K562 (cell line): ENCODE measurements at regions not wholly inside any gene's neighbourhood (a gene's known extent, or its start where the extent isn't known, plus 50 kb on each side); places are given as distances from the start of the nearest gene placed in this dataset.

Experiments used
- ATAC-seq: fragments of 200-7000 bp; cut with Tn5 transposase; 3 replicates; pipeline ENCODE4 v1.9.1; 2020; ENCODE audit warnings: moderate library complexity
- BruUV-seq: library from RNA; stranded (reverse); fragments of 400-500 nt; replicated peaks from 2 replicates; lab custom pipeline; 2021; lab: Mats Ljungman, UMichigan
- CTCF ChIA-PET: fragments of 300-600 bp; formaldehyde crosslinking; extraction: SDS; loops from one replicate; lab custom pipeline; 2021; ENCODE audit warnings: low intra/inter-chr PET ratio; lab: Yijun Ruan, JAX
- POLR2A ChIA-PET: fragments of 300-600, 350-650 bp; sonication (Branson Sonifier 250); formaldehyde crosslinking; extraction: SDS; loops from one replicate; lab custom pipeline; 2021; ENCODE audit warnings: antibody characterized with exemption, inconsistent platforms; lab: Yijun Ruan, JAX
- DNase-seq, 4 experiments: peaks; one replicate each; pipeline versions ENCODE4 v3.0.0 to v3.0.0-alpha.2; 2011 to 2018; ENCODE audit warnings: low spot score in 3 of 4, mixed read lengths in 3 of 4; ENCODE audit errors: extremely low read depth in 1 of 4
- FAIRE-seq: peaks from 2 replicates; lab custom pipeline; 2011; peaks lifted over from hg19 to GRCh38; lab: Jason Lieb, UNC
- H2AFZ ChIP-seq: 2 replicates; pipeline ENCODE4 v1.6.0; 2011; ENCODE audit warnings: low read depth, low read length, control low read depth, inconsistent platforms
- H3K27ac ChIP-seq: fragments of 200-600 bp; 3 replicates; pipeline ENCODE4 v1.8.0; 2011; ENCODE audit warnings: low read depth, mild to moderate bottlenecking, control low read depth, inconsistent platforms, low read length, moderate library complexity, mixed read lengths; ENCODE audit errors: extremely low read depth
- H3K27me3 ChIP-seq, 2 experiments: fragments of 300-600 bp in 1 of 2; 2 replicates in 1 of 2; 3 replicates in 1 of 2; pipeline versions ENCODE4 v1.6.0 to v1.8.0; 2011; ENCODE audit warnings: inconsistent platforms in 2 of 2, low read length in 2 of 2, mild to moderate bottlenecking in 1 of 2, mixed read lengths in 1 of 2, moderate library complexity in 1 of 2; ENCODE audit not compliant: control insufficient read depth in 2 of 2, insufficient read depth in 2 of 2
- H3K36me3 ChIP-seq: fragments of 300-600 bp; 3 replicates; pipeline ENCODE4 v1.8.0; 2011; ENCODE audit warnings: mild to moderate bottlenecking, low read length, inconsistent platforms; ENCODE audit not compliant: control insufficient read depth, insufficient read depth
- H3K4me1 ChIP-seq, 2 experiments: fragments of 200-600 bp in 1 of 2; replicated peaks in 1 of 2; 2 replicates in 1 of 2; 3 replicates in 1 of 2; pipeline versions ENCODE4 v1.5.1 to v1.8.0; 2011; ENCODE audit warnings: inconsistent platforms in 2 of 2, low read length in 2 of 2, mild to moderate bottlenecking in 1 of 2, mixed read lengths in 1 of 2, moderate library complexity in 1 of 2; ENCODE audit not compliant: control insufficient read depth in 2 of 2, insufficient read depth in 2 of 2
- H3K4me2 ChIP-seq: 2 replicates; pipeline ENCODE4 v1.6.1; 2011; ENCODE audit warnings: low read length, control low read depth, inconsistent platforms, mixed read lengths; ENCODE audit not compliant: insufficient read depth
- H3K4me3 ChIP-seq: fragments of 200-600 bp; sonication (generic), shearing (Covaris generic); 2 replicates; pipeline ENCODE4 v1.5.1; 2016; ENCODE audit warnings: control low read depth, inconsistent platforms
- H3K79me2 ChIP-seq: fragments of 200-600 bp; 3 replicates; pipeline ENCODE4 v1.8.0; 2011; ENCODE audit warnings: low read length, inconsistent platforms; ENCODE audit not compliant: control insufficient read depth, insufficient read depth
- H3K9ac ChIP-seq, 2 experiments: 2 replicates each; pipeline versions ENCODE4 v1.6.0 to v1.6.1; 2011; ENCODE audit warnings: low read depth in 2 of 2, low read length in 2 of 2, control low read depth in 1 of 2, inconsistent platforms in 1 of 2, mild to moderate bottlenecking in 1 of 2, mixed read lengths in 1 of 2; ENCODE audit not compliant: insufficient read depth in 1 of 2
- H3K9me1 ChIP-seq: one replicate; pipeline ENCODE4 v1.6.0; 2011; ENCODE audit warnings: inconsistent platforms, mild to moderate bottlenecking, low read length, moderate library complexity; ENCODE audit not compliant: control insufficient read depth, insufficient read depth
- H3K9me3 ChIP-seq: replicated peaks from 2 replicates; pipeline ENCODE4 v1.5.1; 2011; ENCODE audit warnings: low read depth, low read length, inconsistent platforms; ENCODE audit not compliant: control insufficient read depth, insufficient read depth
- H4K20me1 ChIP-seq: replicated peaks from 2 replicates; pipeline ENCODE4 v1.6.1; 2011; ENCODE audit warnings: low read length, inconsistent platforms, mixed read lengths; ENCODE audit not compliant: control insufficient read depth, insufficient read depth
- E2F5 ChIP-seq: sonication (generic); formaldehyde crosslinking; IDR thresholded peaks from 2 replicates; pipeline ENCODE4 v1.8.0; 2022; ENCODE audit warnings: mild to moderate bottlenecking, missing genetic modification reagents
- GTF2B ChIP-seq: IDR thresholded peaks from 2 replicates; pipeline ENCODE4 v1.6.1; 2011; ENCODE audit not compliant: insufficient read length; ENCODE audit errors: extremely low read depth
- HMBOX1 ChIP-seq: sonication (generic); IDR thresholded peaks from 2 replicates; pipeline ENCODE4 v1.6.1; 2016
- MYBL2 ChIP-seq, 2 experiments: fragments of 450-650 bp in 1 of 2; sonication (generic) in 1 of 2; formaldehyde crosslinking in 1 of 2; IDR thresholded peaks; 2 replicates each; pipeline versions ENCODE4 v1.6.1 to v1.8.1; 2017 to 2022; ENCODE audit warnings: borderline replicate concordance in 1 of 2, inconsistent platforms in 1 of 2, low read depth in 1 of 2, mild to moderate bottlenecking in 1 of 2, missing genetic modification reagents in 1 of 2, moderate library complexity in 1 of 2
- PHB ChIP-seq: fragments of 250-450 bp; sonication (Bioruptor Pico); IDR thresholded peaks from 2 replicates; pipeline ENCODE4 v1.5.0; 2021
- RCOR1 ChIP-seq, 2 experiments: IDR thresholded peaks; 2 replicates each; pipeline ENCODE4 v1.6.1; 2012; ENCODE audit warnings: low read depth in 2 of 2, low read length in 2 of 2, borderline replicate concordance in 1 of 2, improper control_type of control experiment in 1 of 2
- TAF7 ChIP-seq: fragments of 450-650 bp; IDR thresholded peaks from 2 replicates; pipeline ENCODE4 v1.6.1; 2016; ENCODE audit warnings: missing genetic modification characterization, missing compliant biosample characterization
- TFAP4 ChIP-seq: sonication (generic); formaldehyde crosslinking; IDR thresholded peaks from 2 replicates; pipeline ENCODE4 v1.8.0; 2022; ENCODE audit warnings: missing genetic modification reagents, mild to moderate bottlenecking, moderate library complexity, borderline replicate concordance
- ZNF449 ChIP-seq: fragments of 250-450 bp; sonication (Bioruptor Pico); IDR thresholded peaks from 2 replicates; pipeline ENCODE4 v1.8.0; 2022; ENCODE audit warnings: moderate library complexity, mild to moderate bottlenecking, inconsistent platforms
- ZNF830 ChIP-seq: fragments of 250-450 bp; sonication (Bioruptor Pico); IDR thresholded peaks from 2 replicates; pipeline ENCODE4 v1.5.0; 2021; ENCODE audit warnings: mild to moderate bottlenecking
- WGBS: fragments of 100-300 bp; shearing (Covaris generic); methylation state at CpG from one replicate; pipeline ENCODE4 v1.1.6; 2016; ENCODE audit warnings: low coverage, mixed read lengths; ENCODE audit not compliant: insufficient coverage; ENCODE audit errors: missing lambda C conversion rate; 5-methylcytosine and 5-hydroxymethylcytosine counted together
- in situ Hi-C: fragments of 300-500 bp; cut with MboI; formaldehyde crosslinking; loops from 4 replicates; pipeline ENCODE4 v1.15.0; 2018; ENCODE audit warnings: inconsistent platforms, mixed read lengths
- intact Hi-C: fragments of 100-400 bp; cut with micrococcal nuclease; formaldehyde crosslinking; loops from 2 replicates; pipeline ENCODE4 v1.14.2; 2022
- TF ChIP-seq, protein P1 (sequence below): IDR thresholded peaks from 2 replicates; pipeline ENCODE4 v1.6.1; 2012; ENCODE audit warnings: low read depth, low read length, improper control_type of control experiment, borderline replicate concordance

GRCh38 chr6:146896960-146897701 lies 298.4 kb downstream of the ADGB start:
- H3K27ac ChIP-seq = peak overlapping the region; percentile 65
- no peak for DNase-seq
- peak overlapping the region; percentile 4; the same call in 1 of the 2 replicates for H2AFZ ChIP-seq
- no peaks in the 10 kb centered on the region for H4K20me1 ChIP-seq
- in situ Hi-C loops = loop anchor here (25.0 kb wide), 1 partner anchor 315 kb away; the partner anchor contains the start of gene STXBP5
- H3K79me2 ChIP-seq = peaks cover 42% of the 10 kb centered on the region
- no TSS peak for BruUV-seq
- H3K4me2 ChIP-seq = peak overlapping the region; percentile 84
- peak; percentile 48 for FAIRE-seq
- POLR2A ChIA-PET = interaction anchor here (0.6 to 4.4 kb wide), 9 partner anchors 8 to 649 kb away, joined by 3 to 12 read pairs (median 4); no protein-coding TSS in a partner anchor
- H3K4me1 ChIP-seq = peaks cover 20 to 74% of the 10 kb centered on the region in 2 experiments
- H3K27me3 ChIP-seq = no peaks in the 10 kb centered on the region
- H3K9ac ChIP-seq = peak overlapping the region in 1 of 2 experiments; percentile 65; a peak in 3 of 4 replicates
- CTCF ChIA-PET = interaction anchor here (0.6 kb wide), 1 partner anchor 388 kb away, joined by 4 read pairs; no protein-coding TSS in a partner anchor
- WGBS = 6% methylated on average over 4 of the region's 4 CpGs
- ATAC-seq = peak; percentile 55
- no peaks in the 10 kb centered on the region for H3K36me3 ChIP-seq
- H3K9me3 ChIP-seq = no peaks in the 10 kb centered on the region
- H3K9me1 ChIP-seq = no peaks in the 10 kb centered on the region
- no peak overlapping the region for H3K4me3 ChIP-seq
- intact Hi-C loops = loop anchor here (1.0 kb wide), 2 partner anchors 10 to 40 kb away; no protein-coding TSS in a partner anchor
- no peak for TF ChIP-seq GTF2B
- TF ChIP-seq ZNF449 (CRISPR knock-in tag) = no peak
- TF ChIP-seq TFAP4 = no peak
- no peak for TF ChIP-seq E2F5
- peak; percentile 13; the same call in 1 of the 2 replicates for TF ChIP-seq TAF7
- 0 out of 2 replicates have a peak, but pooled peaks have one; percentile 66 for TF ChIP-seq ZNF830 (CRISPR knock-in tag)
- peak; percentile 3; the same call in 1 of the 2 replicates for TF ChIP-seq HMBOX1
- no peak for TF ChIP-seq RCOR1 (IDR thresholded peaks at IDR 0.05; ENCODE audit: borderline replicate concordance in 1 of 2, low read depth in 2 of 2, low read length in 2 of 2)
- 0 out of 2 replicates have a peak, but pooled peaks have one; percentile 68 for TF ChIP-seq PHB
- TF ChIP-seq, protein P1, sequence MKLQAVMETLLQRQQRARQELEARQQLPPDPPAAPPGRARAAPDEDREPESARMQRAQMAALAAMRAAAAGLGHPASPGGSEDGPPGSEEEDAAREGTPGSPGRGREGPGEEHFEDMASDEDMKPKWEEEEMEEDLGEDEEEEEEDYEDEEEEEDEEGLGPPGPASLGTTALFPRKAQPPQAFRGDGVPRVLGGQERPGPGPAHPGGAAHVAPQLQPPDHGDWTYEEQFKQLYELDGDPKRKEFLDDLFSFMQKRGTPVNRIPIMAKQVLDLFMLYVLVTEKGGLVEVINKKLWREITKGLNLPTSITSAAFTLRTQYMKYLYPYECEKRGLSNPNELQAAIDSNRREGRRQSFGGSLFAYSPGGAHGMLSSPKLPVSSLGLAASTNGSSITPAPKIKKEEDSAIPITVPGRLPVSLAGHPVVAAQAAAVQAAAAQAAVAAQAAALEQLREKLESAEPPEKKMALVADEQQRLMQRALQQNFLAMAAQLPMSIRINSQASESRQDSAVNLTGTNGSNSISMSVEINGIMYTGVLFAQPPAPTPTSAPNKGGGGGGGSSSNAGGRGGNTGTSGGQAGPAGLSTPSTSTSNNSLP = peak; percentile 50; the same call in 1 of the 2 replicates
- TF ChIP-seq MYBL2 (IDR thresholded peaks at IDR 0.05; ENCODE audit: low read depth) = no peak
- no peak for TF ChIP-seq MYBL2 (CRISPR knock-in tag; IDR thresholded peaks at IDR 0.05; ENCODE audit: borderline replicate concordance)
